ENCODE measurements at regions not wholly inside any gene's neighbourhood (a gene's known extent, or its start where the extent isn't known, plus 50 kb on each side); places are given as distances from the start of the nearest gene placed in this dataset.

- no peak for TF ChIP-seq ZNF462 (CRISPR knock-in tag; IDR thresholded peaks at IDR 0.05)
- no peak for TF ChIP-seq ETS1 (IDR thresholded peaks at IDR 0.05)
- no peak for TF ChIP-seq STAT1 (IDR thresholded peaks at IDR 0.05; ENCODE audit: unreplicated experiment)
- no peak for TF ChIP-seq CTCF (conservative IDR thresholded peaks at IDR 0.05; ENCODE audit: low read depth in 2 of 2)
- no peak for TF ChIP-seq JUNB (IDR thresholded peaks at IDR 0.05; ENCODE audit: unreplicated experiment)
- TF ChIP-seq EZH2phosphoT487 (IDR thresholded peaks at IDR 0.05; ENCODE audit: unreplicated experiment), result no peak
Observed at GRCh38 chr7:118583641-118584040, 359.1 kb downstream of the ANKRD7 start (continued).

- Mint-ChIP-seq H3K36me3 (ENCODE audit: low read depth) (peaks cover 24% of the 10 kb centered on the region), H3K27me3 (ENCODE audit: insufficient read depth, low read depth, poor library complexity) (no peaks in the 10 kb centered on the region), H3K27ac (no peak overlapping the region), H3K4me1 (no peaks in the 10 kb centered on the region; the same call in 2 of the 3 replicates), H3K4me3 (no peak overlapping the region), H3K9me3 (peaks cover 26% of the 10 kb centered on the region)
- no peak overlapping the region for H3K4me2 ChIP-seq
- H3K4me3 ChIP-seq, result no peak overlapping the region
- H3K9me2 ChIP-seq (ENCODE audit: insufficient read depth), result no peaks in the 10 kb centered on the region; the same call in none of the 2 replicates
- H3K27me3 ChIP-seq (ENCODE audit: insufficient read depth), result no peaks in the 10 kb centered on the region
- no peaks in the 10 kb centered on the region for H4K20me1 ChIP-seq (replicated peaks; ENCODE audit: insufficient read depth)
- H3K4me1 ChIP-seq (ENCODE audit: insufficient read depth), result no peaks in the 10 kb centered on the region
- DNase-seq (ENCODE audit: low spot score) (no peak), ATAC-seq (no peak)
- no peaks in the 10 kb centered on the region for H3F3A ChIP-seq (replicated peaks; ENCODE audit: low read depth)
- no peak overlapping the region for H2AFZ ChIP-seq
- peaks cover 4% of the 10 kb centered on the region; the same call in 1 of the 2 replicates for H3K36me3 ChIP-seq (ENCODE audit: insufficient read depth)
- H3K27ac ChIP-seq (ENCODE audit: low read depth), result no peak overlapping the region
- H3K79me2 ChIP-seq (replicated peaks; ENCODE audit: insufficient read depth), result no peaks in the 10 kb centered on the region
- TF ChIP-seq EZH2 (IDR thresholded peaks at IDR 0.05; ENCODE audit: low read depth, unreplicated experiment) (no peak), ZNF331 (CRISPR knock-in tag; IDR thresholded peaks at IDR 0.05; ENCODE audit: low read depth) (no peak)
Observed at GRCh38 chr7:118586248-118586647, 361.7 kb downstream of the ANKRD7 start.

Data from GM23338 (cell line).